Natural killer cell (primary cell): ENCODE measurements at regions not wholly inside any gene's neighbourhood (a gene's known extent, or its start where the extent isn't known, plus 50 kb on each side); places are given as distances from the start of the nearest gene placed in this dataset.

Experiments used
- ATAC-seq, 3 donors: fragments of 150-1000 bp in 2 of 3; fragments of 200-7000 bp in 1 of 3; cut with Tn5 transposase; 1 replicate in 1 of 3; 2 replicates in 2 of 3; pipeline ENCODE4 v1.10.0; 2021; ENCODE audit warnings: mild to moderate bottlenecking in 2 of 3, moderate library complexity in 2 of 3
- DNase-seq, 2 donors: peaks; one replicate each; pipeline versions ENCODE4 v3.0.0 to v3.0.0-alpha.2; 2013 to 2021; ENCODE audit warnings: mixed read lengths in 1 of 2
- H3K27ac ChIP-seq: one replicate; pipeline ENCODE4 v1.5.1; 2013; ENCODE audit warnings: mild to moderate bottlenecking, low read length
- H3K27me3 ChIP-seq: one replicate; pipeline ENCODE4 v1.6.1; 2013; ENCODE audit warnings: low read length; ENCODE audit not compliant: control insufficient read depth, insufficient read depth
- H3K36me3 ChIP-seq: one replicate; pipeline ENCODE4 v1.6.1; 2013; ENCODE audit warnings: low read length; ENCODE audit not compliant: control insufficient read depth, insufficient read depth
- H3K4me1 ChIP-seq: one replicate; pipeline ENCODE4 v1.6.1; 2013; ENCODE audit warnings: low read length; ENCODE audit not compliant: control insufficient read depth, insufficient read depth
- H3K4me3 ChIP-seq: one replicate; pipeline ENCODE4 v1.5.1; 2013; ENCODE audit warnings: low read length
- H3K9me3 ChIP-seq: one replicate; pipeline ENCODE4 v1.6.1; 2013; ENCODE audit warnings: low read length; ENCODE audit not compliant: control insufficient read depth, insufficient read depth
- H3K27ac Mint-ChIP-seq, 2 donors: one replicate each; pipeline ENCODE4 v1.8.0; 2022; ENCODE audit warnings: mild to moderate bottlenecking in 2 of 2, mixed read lengths in 2 of 2, moderate library complexity in 1 of 2
- H3K27me3 Mint-ChIP-seq, 2 donors: one replicate each; pipeline ENCODE4 v1.8.0; 2022; ENCODE audit warnings: low read depth in 2 of 2, mixed read lengths in 2 of 2
- H3K36me3 Mint-ChIP-seq: one replicate; pipeline ENCODE4 v1.8.0; 2022; ENCODE audit warnings: mixed read lengths
- H3K4me1 Mint-ChIP-seq, 2 donors: one replicate each; pipeline ENCODE4 v1.8.0; 2022; ENCODE audit warnings: mixed read lengths in 2 of 2
- H3K4me3 Mint-ChIP-seq: one replicate; pipeline ENCODE4 v1.8.0; 2022; ENCODE audit warnings: mild to moderate bottlenecking, moderate library complexity, mixed read lengths
- H3K9me3 Mint-ChIP-seq, 2 donors: one replicate each; pipeline ENCODE4 v1.8.0; 2022; ENCODE audit warnings: mixed read lengths in 2 of 2
- WGBS: methylation state at CpG from one replicate; pipeline ENCODE4 v1.1.7; 2013; ENCODE audit warnings: missing lambda C conversion rate; ENCODE audit not compliant: insufficient coverage; 5-methylcytosine and 5-hydroxymethylcytosine counted together
- intact Hi-C: fragments of 100-400 bp; cut with micrococcal nuclease; formaldehyde crosslinking; loops from one replicate; pipeline ENCODE4 v1.14.2; 2022
- TF ChIP-seq, protein P1 (sequence below): fragments of 200-600 bp; IDR thresholded peaks from one replicate; pipeline ENCODE4 v1.8.0; 2022; ENCODE audit warnings: antibody characterized with exemption

GRCh38 chr4:11782859-11783258, 354.2 kb upstream of the HS3ST1 start:
- no peak overlapping the region for H3K27ac Mint-ChIP-seq
- H3K9me3 Mint-ChIP-seq = peaks cover 8% of the 10 kb centered on the region in 2 donors
- H3K4me1 Mint-ChIP-seq = no peaks in the 10 kb centered on the region
- H3K4me3 Mint-ChIP-seq = no peak overlapping the region
- H3K4me3 ChIP-seq = no peak overlapping the region
- H3K36me3 ChIP-seq = no peaks in the 10 kb centered on the region
- WGBS = 93% methylated on average over 5 of the region's 5 CpGs
- no peak for DNase-seq
- no peaks in the 10 kb centered on the region for H3K27me3 Mint-ChIP-seq
- TF ChIP-seq, protein P1, sequence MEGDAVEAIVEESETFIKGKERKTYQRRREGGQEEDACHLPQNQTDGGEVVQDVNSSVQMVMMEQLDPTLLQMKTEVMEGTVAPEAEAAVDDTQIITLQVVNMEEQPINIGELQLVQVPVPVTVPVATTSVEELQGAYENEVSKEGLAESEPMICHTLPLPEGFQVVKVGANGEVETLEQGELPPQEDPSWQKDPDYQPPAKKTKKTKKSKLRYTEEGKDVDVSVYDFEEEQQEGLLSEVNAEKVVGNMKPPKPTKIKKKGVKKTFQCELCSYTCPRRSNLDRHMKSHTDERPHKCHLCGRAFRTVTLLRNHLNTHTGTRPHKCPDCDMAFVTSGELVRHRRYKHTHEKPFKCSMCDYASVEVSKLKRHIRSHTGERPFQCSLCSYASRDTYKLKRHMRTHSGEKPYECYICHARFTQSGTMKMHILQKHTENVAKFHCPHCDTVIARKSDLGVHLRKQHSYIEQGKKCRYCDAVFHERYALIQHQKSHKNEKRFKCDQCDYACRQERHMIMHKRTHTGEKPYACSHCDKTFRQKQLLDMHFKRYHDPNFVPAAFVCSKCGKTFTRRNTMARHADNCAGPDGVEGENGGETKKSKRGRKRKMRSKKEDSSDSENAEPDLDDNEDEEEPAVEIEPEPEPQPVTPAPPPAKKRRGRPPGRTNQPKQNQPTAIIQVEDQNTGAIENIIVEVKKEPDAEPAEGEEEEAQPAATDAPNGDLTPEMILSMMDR = no peak
- no peak overlapping the region for H3K27ac ChIP-seq
- ATAC-seq = no peak
- intact Hi-C loops = no loop called here
- no peaks in the 10 kb centered on the region for H3K4me1 ChIP-seq
- H3K36me3 Mint-ChIP-seq = no peaks in the 10 kb centered on the region
- H3K9me3 ChIP-seq = no peaks in the 10 kb centered on the region
- H3K27me3 ChIP-seq = no peaks in the 10 kb centered on the region

- WGBS = 82% methylated on average over 3 of the region's 3 CpGs
Observed at GRCh38 chr4:11777447-11777846, 348.8 kb upstream of the HS3ST1 start.

DNA sequence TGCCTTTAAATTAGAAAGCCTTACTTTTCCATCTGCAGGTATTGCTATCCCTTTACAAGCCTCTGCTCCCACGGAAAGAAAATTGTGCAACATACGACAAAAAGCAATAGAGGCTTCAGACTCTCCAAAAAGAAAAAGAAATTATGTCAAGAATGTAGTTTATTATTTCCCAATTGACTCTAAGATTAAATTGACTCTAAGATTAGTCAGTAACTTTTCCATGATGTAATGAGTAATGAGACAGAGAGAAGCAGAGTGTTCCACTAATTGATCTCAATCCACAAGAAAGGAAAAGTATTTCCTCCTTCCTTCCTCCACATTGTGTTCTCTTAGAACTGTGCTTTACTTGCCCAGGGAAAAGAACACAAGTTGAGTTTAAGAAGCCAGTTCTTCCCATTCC, 345.7 kb upstream of the HS3ST1 start:
- Histone ChIP-seq H3K27me3 (no peaks in the 10 kb centered on the region), H3K27ac (no peak overlapping the region), H3K4me1 (no peaks in the 10 kb centered on the region), H3K36me3 (no peaks in the 10 kb centered on the region), H3K4me3 (no peak overlapping the region), H3K9me3 (no peaks in the 10 kb centered on the region)
- DNase-seq (no peak), ATAC-seq (no peak)
- H3K9me3 Mint-ChIP-seq = peaks cover 2 to 9% of the 10 kb centered on the region in 2 donors
- H3K27me3 Mint-ChIP-seq = no peaks in the 10 kb centered on the region
- no peaks in the 10 kb centered on the region for H3K36me3 Mint-ChIP-seq
- WGBS = no CpG with 5 or more reads among the region's 2 CpGs
- H3K4me1 Mint-ChIP-seq = no peaks in the 10 kb centered on the region
- no peak overlapping the region for H3K4me3 Mint-ChIP-seq
- intact Hi-C loops = no loop called here
- TF ChIP-seq, protein P1 = no peak
- no peak overlapping the region for H3K27ac Mint-ChIP-seq

More at GRCh38 chr4:11777447-11777846, 348.8 kb upstream of the HS3ST1 start:
- Histone ChIP-seq H3K9me3 (no peaks in the 10 kb centered on the region), H3K27ac (no peak overlapping the region), H3K4me1 (no peaks in the 10 kb centered on the region), H3K27me3 (no peaks in the 10 kb centered on the region), H3K4me3 (no peak overlapping the region), H3K36me3 (no peaks in the 10 kb centered on the region)
- ATAC-seq = no peak
- Mint-ChIP-seq H3K4me1 (no peaks in the 10 kb centered on the region), H3K36me3 (no peaks in the 10 kb centered on the region), H3K27ac (no peak overlapping the region), H3K4me3 (no peak overlapping the region), H3K27me3 (no peaks in the 10 kb centered on the region), H3K9me3 (peaks cover 8 to 14% of the 10 kb centered on the region in 2 donors)
- no peak for DNase-seq
- TF ChIP-seq, protein P1 = no peak
- intact Hi-C loops = no loop called here

DNA sequence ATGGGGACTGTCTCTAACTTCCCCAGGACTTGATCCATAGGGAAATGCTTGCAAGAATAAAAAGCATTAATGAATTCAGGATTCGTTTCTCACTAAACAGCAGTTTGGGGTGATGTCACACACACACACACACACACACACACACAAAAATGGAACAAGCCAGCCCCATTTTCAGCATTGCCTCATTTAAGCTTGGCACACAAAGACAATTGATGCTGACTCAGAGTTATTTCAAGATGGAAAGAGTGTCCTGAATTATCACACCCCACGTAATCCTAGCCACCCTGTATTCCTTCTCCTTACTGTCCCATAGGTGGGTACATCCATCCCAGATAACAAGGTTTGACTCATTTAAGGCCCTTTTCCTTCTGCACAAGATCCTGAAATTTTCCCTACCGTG, 345.1 kb upstream of the HS3ST1 start:
- WGBS = 83% methylated on average over 2 of the region's 3 CpGs
- H3K9me3 Mint-ChIP-seq = peaks cover 2 to 9% of the 10 kb centered on the region in 2 donors
- no peak overlapping the region for H3K27ac ChIP-seq

More for the DNA sequence above, 345.1 kb upstream of the HS3ST1 start:
- H3K4me1 Mint-ChIP-seq = no peaks in the 10 kb centered on the region
- DNase-seq = no peak
- H3K4me1 ChIP-seq = no peaks in the 10 kb centered on the region
- no peaks in the 10 kb centered on the region for H3K27me3 ChIP-seq
- no peaks in the 10 kb centered on the region for H3K9me3 ChIP-seq
- no peak overlapping the region for H3K4me3 ChIP-seq
- H3K36me3 Mint-ChIP-seq = no peaks in the 10 kb centered on the region
- H3K27ac Mint-ChIP-seq = no peak overlapping the region
- H3K36me3 ChIP-seq = no peaks in the 10 kb centered on the region
- ATAC-seq = no peak
- no peak overlapping the region for H3K4me3 Mint-ChIP-seq
- intact Hi-C loops = no loop called here
- H3K27me3 Mint-ChIP-seq = no peaks in the 10 kb centered on the region
- TF ChIP-seq, protein P1 = no peak
